Fibroblast of mammary gland (primary cell): ENCODE measurements at regions not wholly inside any gene's neighbourhood (a gene's known extent, or its start where the extent isn't known, plus 50 kb on each side); places are given as distances from the start of the nearest gene placed in this dataset.

Source experiments
- DNase-seq: peaks from one replicate; pipeline ENCODE4 v3.0.0-alpha.2; 2010; ENCODE audit warnings: low read depth
- H3K4me3 ChIP-seq: 2 replicates; pipeline ENCODE4 v1.5.1; 2011; ENCODE audit warnings: low read depth, mild to moderate bottlenecking, low read length, moderate library complexity; ENCODE audit not compliant: control insufficient read depth
- TF ChIP-seq, protein P1 (sequence below): conservative IDR thresholded peaks from 2 replicates; pipeline ENCODE4 v1.5.1; 2011; ENCODE audit warnings: low read depth, low read length, inconsistent platforms; ENCODE audit not compliant: control insufficient read depth, insufficient read depth

DNA sequence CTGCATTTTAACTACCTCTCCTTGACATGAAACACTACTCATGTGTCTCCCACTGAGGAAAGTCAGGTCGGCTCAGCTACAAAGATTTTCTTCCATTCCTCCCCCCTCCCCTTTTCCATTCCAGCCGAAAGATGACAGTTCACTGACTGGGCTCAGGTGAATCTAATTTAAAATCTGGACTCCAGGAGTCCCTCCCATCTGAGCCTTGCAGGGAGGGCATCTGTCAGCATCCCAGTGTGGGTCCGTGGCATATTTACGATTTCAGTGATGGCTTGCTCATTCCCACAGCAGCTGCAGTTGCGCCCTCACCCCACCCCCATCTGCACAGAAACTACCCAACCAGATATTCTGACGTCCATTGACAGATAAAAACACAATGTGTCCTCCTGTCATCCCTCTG is 153.7 kb upstream of the ARRDC4 start:
- no peak overlapping the region for H3K4me3 ChIP-seq
- TF ChIP-seq, protein P1, sequence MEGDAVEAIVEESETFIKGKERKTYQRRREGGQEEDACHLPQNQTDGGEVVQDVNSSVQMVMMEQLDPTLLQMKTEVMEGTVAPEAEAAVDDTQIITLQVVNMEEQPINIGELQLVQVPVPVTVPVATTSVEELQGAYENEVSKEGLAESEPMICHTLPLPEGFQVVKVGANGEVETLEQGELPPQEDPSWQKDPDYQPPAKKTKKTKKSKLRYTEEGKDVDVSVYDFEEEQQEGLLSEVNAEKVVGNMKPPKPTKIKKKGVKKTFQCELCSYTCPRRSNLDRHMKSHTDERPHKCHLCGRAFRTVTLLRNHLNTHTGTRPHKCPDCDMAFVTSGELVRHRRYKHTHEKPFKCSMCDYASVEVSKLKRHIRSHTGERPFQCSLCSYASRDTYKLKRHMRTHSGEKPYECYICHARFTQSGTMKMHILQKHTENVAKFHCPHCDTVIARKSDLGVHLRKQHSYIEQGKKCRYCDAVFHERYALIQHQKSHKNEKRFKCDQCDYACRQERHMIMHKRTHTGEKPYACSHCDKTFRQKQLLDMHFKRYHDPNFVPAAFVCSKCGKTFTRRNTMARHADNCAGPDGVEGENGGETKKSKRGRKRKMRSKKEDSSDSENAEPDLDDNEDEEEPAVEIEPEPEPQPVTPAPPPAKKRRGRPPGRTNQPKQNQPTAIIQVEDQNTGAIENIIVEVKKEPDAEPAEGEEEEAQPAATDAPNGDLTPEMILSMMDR, result no peak
- DNase-seq, result no peak

DNA sequence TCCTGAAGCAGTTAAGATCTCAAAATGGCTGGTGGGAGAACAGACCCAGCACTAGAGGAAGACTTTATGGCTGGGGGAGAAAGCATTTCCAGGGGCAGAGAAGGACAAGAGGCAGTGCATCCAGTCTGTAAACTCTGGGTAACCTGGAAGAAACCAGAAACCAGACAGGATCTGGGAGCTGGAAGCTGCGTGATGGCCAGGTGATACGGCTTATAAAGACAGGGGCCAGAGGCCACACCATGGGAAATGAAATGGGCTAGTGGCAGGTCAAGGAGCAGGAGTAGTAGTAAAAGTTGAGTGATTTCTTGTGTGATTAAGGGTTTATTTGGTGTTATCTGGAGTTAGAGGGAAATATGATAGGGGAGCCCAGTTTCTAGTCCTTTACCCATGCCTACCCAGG is 144.7 kb upstream of the ARRDC4 start:
- H3K4me3 ChIP-seq, result no peak overlapping the region
- no peak for DNase-seq
- TF ChIP-seq, protein P1, result no peak

DNA sequence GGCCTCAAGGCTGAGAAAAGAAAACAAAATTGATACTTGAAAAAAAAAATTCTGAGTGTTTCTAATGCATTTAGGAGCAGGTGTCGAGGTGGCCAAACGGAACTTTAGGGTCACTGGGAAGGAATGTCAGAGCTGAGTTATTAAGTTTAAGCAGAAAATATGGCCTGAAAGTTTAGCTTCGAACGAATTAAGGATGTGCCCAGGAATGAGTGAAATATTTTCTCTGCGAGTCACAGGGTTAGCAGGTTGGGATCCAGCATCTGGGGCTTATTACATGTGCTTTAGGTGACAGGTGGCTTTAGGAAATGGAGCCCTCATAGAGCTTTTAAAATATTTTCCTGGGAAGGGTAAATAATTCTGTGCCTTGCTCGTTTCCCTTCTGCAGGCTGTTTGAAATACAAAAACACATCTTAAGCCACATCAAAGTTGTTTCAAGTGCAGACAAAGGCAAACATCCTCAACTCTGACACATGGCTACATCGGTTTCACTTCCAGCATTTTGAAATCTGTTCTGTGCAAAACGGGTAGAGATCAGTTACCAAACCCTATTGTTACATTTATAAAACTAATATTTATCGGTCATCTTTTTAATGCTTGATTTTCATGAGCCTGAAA is 143.1 kb upstream of the ARRDC4 start:
- no peak for DNase-seq
- H3K4me3 ChIP-seq, result no peak overlapping the region
- TF ChIP-seq, protein P1, result no peak

- no peak for DNase-seq
- TF ChIP-seq, protein P1, result no peak
- no peak overlapping the region for H3K4me3 ChIP-seq
Measured at GRCh38 chr15:97836003-97836402, 124.5 kb upstream of the ARRDC4 start.

DNA sequence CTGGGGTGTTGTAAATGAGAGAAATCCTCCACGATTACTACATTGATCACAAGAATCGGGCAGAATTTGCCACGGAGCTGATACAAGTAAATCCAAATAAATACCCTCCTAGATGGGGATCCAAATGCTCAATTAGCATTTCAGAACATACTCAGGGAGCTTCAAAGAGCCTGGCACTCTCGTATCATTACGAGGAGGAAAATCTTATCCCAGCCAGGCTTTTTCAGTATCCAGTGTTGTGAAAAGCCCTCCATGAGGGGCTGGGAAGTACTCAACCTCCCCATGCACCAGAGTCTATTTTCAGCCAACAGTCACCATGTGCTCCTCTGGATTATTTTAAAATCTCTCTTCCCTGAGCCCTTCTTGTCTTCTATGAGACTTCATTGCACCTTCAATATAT is 122.6 kb upstream of the ARRDC4 start:
- H3K4me3 ChIP-seq, result no peak overlapping the region
- TF ChIP-seq, protein P1, result no peak
- no peak for DNase-seq

DNA sequence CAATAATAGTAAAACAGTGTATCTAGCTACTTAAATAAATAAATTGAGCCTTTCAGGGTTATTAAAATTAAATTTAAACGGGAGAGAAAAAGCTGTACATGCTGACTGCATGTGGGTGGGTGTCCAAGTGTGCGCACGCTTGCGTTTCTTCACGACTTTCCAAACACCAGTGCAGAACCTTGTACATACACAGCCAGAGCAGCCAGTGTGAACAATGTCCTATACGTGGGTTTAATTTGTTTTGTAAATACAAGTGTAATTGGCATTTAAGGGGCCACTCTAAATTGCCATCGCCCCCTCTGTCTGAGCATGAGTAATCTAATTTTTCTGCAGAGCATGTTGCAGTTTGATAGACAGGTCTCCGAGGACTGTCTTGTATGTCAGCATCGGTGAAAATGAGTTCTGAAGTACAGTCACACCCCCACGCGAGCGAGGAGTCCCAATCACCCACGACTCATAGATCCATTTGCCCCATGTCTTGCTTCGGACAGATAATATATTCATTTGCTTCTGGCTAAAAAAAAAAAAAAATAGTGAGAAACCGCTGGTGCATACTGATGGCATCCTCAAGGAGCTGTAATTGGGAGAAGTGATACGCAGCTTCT is 121.8 kb upstream of the ARRDC4 start:
- no peak for DNase-seq
- TF ChIP-seq, protein P1, result no peak
- no peak overlapping the region for H3K4me3 ChIP-seq
